DOHH2 (cell line): ENCODE measurements at regions not wholly inside any gene's neighbourhood (a gene's known extent, or its start where the extent isn't known, plus 50 kb on each side); places are given as distances from the start of the nearest gene placed in this dataset.

Experiments used
- CTCF ChIP-seq: fragments of 200-600 bp; sonication (generic); IDR thresholded peaks from one replicate; pipeline ENCODE4 v1.5.1; 2014; ENCODE audit warnings: antibody characterized with exemption, mild to moderate bottlenecking, low read depth, low read length; ENCODE audit not compliant: poor library complexity, severe bottlenecking
- EZH2phosphoT487 ChIP-seq: fragments of 200-600 bp; sonication (generic); IDR thresholded peaks from 2 replicates; pipeline ENCODE4 v1.6.1; 2017; ENCODE audit warnings: borderline replicate concordance, mild to moderate bottlenecking, antibody characterized with exemption, low read length, moderate library complexity, mixed read lengths

- TF ChIP-seq CTCF (no peak), EZH2phosphoT487 (no peak)
These were observed 208.7 kb downstream of the CHIC2 start for GRCh38 chr4:53855581-53856250.
